ENCODE measurements at regions not wholly inside any gene's neighbourhood (a gene's known extent, or its start where the extent isn't known, plus 50 kb on each side); places are given as distances from the start of the nearest gene placed in this dataset.
"Not testable (repeated sequence)": the region's sequence is repeated elsewhere in the genome, so short reads cannot be mapped to it uniquely, and the experiment has no call there.

GRCh38 chrX:45619290-45619689, 418.6 kb upstream of the DIPK2B start:
- in situ Hi-C loops (cut with MboI; ENCODE audit: low pct_unique_long_range_greater_than_20kb, low sequenced_read_pairs, unreplicated experiment) = no loop called here
- TF ChIP-seq CTCF (IDR thresholded peaks at IDR 0.05; ENCODE audit: extremely low read depth, insufficient read depth, missing control alignments) = no peak
- DNase-seq (ENCODE audit: low spot score) = no peak

- in situ Hi-C loops (cut with MboI; ENCODE audit: low pct_unique_long_range_greater_than_20kb, low sequenced_read_pairs, unreplicated experiment); DNase-seq (ENCODE audit: low spot score): not testable (repeated sequence)
Observed at GRCh38 chrX:45615591-45615990, 414.9 kb upstream of the DIPK2B start.

- no peak for DNase-seq (ENCODE audit: low spot score)
- no peak for TF ChIP-seq CTCF (IDR thresholded peaks at IDR 0.05; ENCODE audit: extremely low read depth, insufficient read depth, missing control alignments)
- in situ Hi-C loops (cut with MboI; ENCODE audit: low pct_unique_long_range_greater_than_20kb, low sequenced_read_pairs, unreplicated experiment) = no loop called here
Observed at GRCh38 chrX:45614853-45615252, 414.2 kb upstream of the DIPK2B start.

GRCh38 chrX:45602151-45602550, 401.5 kb upstream of the DIPK2B start:
- no peak for TF ChIP-seq CTCF (IDR thresholded peaks at IDR 0.05; ENCODE audit: extremely low read depth, insufficient read depth, missing control alignments)
- DNase-seq (ENCODE audit: low spot score) = no peak
- in situ Hi-C loops (cut with MboI; ENCODE audit: low pct_unique_long_range_greater_than_20kb, low sequenced_read_pairs, unreplicated experiment) = no loop called here

DNA sequence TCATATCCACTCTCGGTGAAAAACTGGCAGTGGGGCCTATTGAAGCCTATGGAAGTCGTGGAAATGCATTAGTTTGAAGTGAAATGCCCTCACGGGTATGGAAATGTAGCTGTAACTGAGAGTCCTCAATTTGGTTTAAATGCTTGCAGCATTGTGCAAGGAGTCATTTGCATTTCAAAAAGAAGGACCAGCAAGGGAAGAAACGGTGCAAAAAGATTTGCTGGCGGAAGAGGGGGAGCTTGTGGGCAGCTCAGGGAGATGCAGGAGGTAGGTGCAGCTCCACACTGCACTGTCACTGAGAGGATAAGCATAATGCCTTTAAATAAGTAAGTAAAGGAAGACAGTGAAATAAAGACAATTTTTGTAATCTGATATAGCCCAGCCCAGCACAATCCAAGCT, 400.4 kb upstream of the DIPK2B start:
- TF ChIP-seq CTCF (IDR thresholded peaks at IDR 0.05; ENCODE audit: extremely low read depth, insufficient read depth, missing control alignments) = no peak
- no peak for DNase-seq (ENCODE audit: low spot score)
- in situ Hi-C loops (cut with MboI; ENCODE audit: low pct_unique_long_range_greater_than_20kb, low sequenced_read_pairs, unreplicated experiment) = no loop called here

DNA sequence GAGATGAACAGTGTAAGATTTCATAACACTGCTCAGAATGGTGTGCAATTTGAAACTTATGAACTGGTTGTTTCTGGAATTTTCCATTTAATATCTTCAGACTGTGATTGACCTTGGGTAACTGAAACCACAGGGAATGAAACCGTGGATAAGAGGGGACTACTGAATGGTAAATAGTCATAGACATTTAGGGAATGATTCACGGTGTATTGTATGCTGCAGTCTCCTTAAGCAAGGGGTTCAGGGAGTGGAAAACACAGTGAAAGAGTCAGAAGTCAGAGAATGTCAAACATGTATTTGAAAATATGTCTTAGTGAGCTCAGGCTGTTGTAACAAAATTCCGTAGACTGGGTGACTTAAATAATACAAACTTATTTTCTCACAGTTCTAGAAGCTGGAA, 398.2 kb upstream of the DIPK2B start:
- DNase-seq (ENCODE audit: low spot score) = no peak
- TF ChIP-seq CTCF (IDR thresholded peaks at IDR 0.05; ENCODE audit: extremely low read depth, insufficient read depth, missing control alignments) = no peak
- in situ Hi-C loops (cut with MboI; ENCODE audit: low pct_unique_long_range_greater_than_20kb, low sequenced_read_pairs, unreplicated experiment) = no loop called here

- no peak for DNase-seq (ENCODE audit: low spot score)
- in situ Hi-C loops (cut with MboI; ENCODE audit: low pct_unique_long_range_greater_than_20kb, low sequenced_read_pairs, unreplicated experiment) = no loop called here
- TF ChIP-seq CTCF (IDR thresholded peaks at IDR 0.05; ENCODE audit: extremely low read depth, insufficient read depth, missing control alignments) = no peak
Observed at GRCh38 chrX:45596188-45596808, 395.6 kb upstream of the DIPK2B start.
